H9 (cell line): ENCODE measurements at regions not wholly inside any gene's neighbourhood (a gene's known extent, or its start where the extent isn't known, plus 50 kb on each side); places are given as distances from the start of the nearest gene placed in this dataset.
A peak's percentile ranks its signal among the peaks of the same experiment; 100 is the strongest.

Source experiments
- DNase-seq: peaks from one replicate; pipeline ENCODE4 v3.0.0-alpha.2; 2017
- H2AFZ ChIP-seq: one replicate; pipeline ENCODE4 v1.6.1; 2013; ENCODE audit warnings: mild to moderate bottlenecking, low read length, control low read depth, moderate library complexity
- H2AK5ac ChIP-seq: 2 replicates; pipeline ENCODE4 v1.6.1; 2013; ENCODE audit warnings: low read length, control low read depth, mixed read lengths; ENCODE audit not compliant: insufficient read length
- H2BK120ac ChIP-seq: one replicate; pipeline ENCODE4 v1.6.1; 2013; ENCODE audit warnings: low read depth, mild to moderate bottlenecking, low read length, control low read depth, inconsistent platforms; ENCODE audit not compliant: poor library complexity, severe bottlenecking
- H2BK12ac ChIP-seq: 2 replicates; pipeline ENCODE4 v1.6.1; 2013; ENCODE audit warnings: low read length, control low read depth, mixed read lengths, low read depth; ENCODE audit not compliant: insufficient read length
- H2BK15ac ChIP-seq: 2 replicates; pipeline ENCODE4 v1.6.1; 2013; ENCODE audit warnings: low read depth, low read length, control low read depth
- H2BK20ac ChIP-seq: one replicate; pipeline ENCODE4 v1.6.1; 2013; ENCODE audit warnings: low read depth, mild to moderate bottlenecking, low read length, control low read depth, inconsistent platforms; ENCODE audit not compliant: poor library complexity, severe bottlenecking
- H2BK5ac ChIP-seq: 2 replicates; pipeline ENCODE4 v1.6.1; 2013; ENCODE audit warnings: low read length, control low read depth, mixed read lengths; ENCODE audit not compliant: insufficient read length
- H3K14ac ChIP-seq: 2 replicates; pipeline ENCODE4 v1.6.1; 2013; ENCODE audit warnings: low read length, control low read depth; ENCODE audit not compliant: insufficient read depth
- H3K18ac ChIP-seq: 2 replicates; pipeline ENCODE4 v1.6.1; 2013; ENCODE audit warnings: low read depth, mild to moderate bottlenecking, mixed read lengths, low read length, control low read depth; ENCODE audit not compliant: insufficient read length
- H3K23ac ChIP-seq: 2 replicates; pipeline ENCODE4 v1.6.1; 2013; ENCODE audit warnings: low read length, control low read depth, mixed read lengths, low read depth; ENCODE audit not compliant: insufficient read length
- H3K23me2 ChIP-seq: 2 replicates; pipeline ENCODE4 v1.6.1; 2013; ENCODE audit warnings: low read depth, mild to moderate bottlenecking, mixed read lengths, low read length, control low read depth; ENCODE audit not compliant: insufficient read length, poor library complexity, severe bottlenecking
- H3K27ac ChIP-seq: 2 replicates; pipeline ENCODE4 v1.5.1; 2013; ENCODE audit warnings: low read length, control low read depth, mixed read lengths, low read depth; ENCODE audit not compliant: insufficient read length
- H3K27me3 ChIP-seq: 2 replicates; pipeline ENCODE4 v1.6.1; 2013; ENCODE audit warnings: low read length, control low read depth, inconsistent platforms; ENCODE audit not compliant: insufficient read depth
- H3K4ac ChIP-seq: 2 replicates; pipeline ENCODE4 v1.6.1; 2013; ENCODE audit warnings: low read depth, mild to moderate bottlenecking, control low read depth, inconsistent platforms, low read length, moderate library complexity
- H3K4me1 ChIP-seq: 2 replicates; pipeline ENCODE4 v1.6.1; 2013; ENCODE audit warnings: low read length, control low read depth, inconsistent platforms; ENCODE audit not compliant: insufficient read depth
- H3K4me2 ChIP-seq: 2 replicates; pipeline ENCODE4 v1.6.1; 2013; ENCODE audit warnings: low read length, control low read depth, mixed read lengths; ENCODE audit not compliant: insufficient read length, insufficient read depth
- H3K56ac ChIP-seq: 2 replicates; pipeline ENCODE4 v1.6.1; 2013; ENCODE audit warnings: low read depth, mild to moderate bottlenecking, mixed read lengths, low read length, control low read depth; ENCODE audit not compliant: insufficient read length
- H3K79me1 ChIP-seq: 2 replicates; pipeline ENCODE4 v1.6.1; 2013; ENCODE audit warnings: low read depth, mild to moderate bottlenecking, moderate library complexity, low read length, control low read depth, inconsistent platforms; ENCODE audit not compliant: insufficient read depth, poor library complexity, severe bottlenecking
- H3K79me2 ChIP-seq: 2 replicates; pipeline ENCODE4 v1.6.1; 2013; ENCODE audit warnings: low read length, control low read depth, inconsistent platforms; ENCODE audit not compliant: insufficient read depth
- H3K9ac ChIP-seq: 2 replicates; pipeline ENCODE4 v1.6.1; 2013; ENCODE audit warnings: low read length, control low read depth, mixed read lengths; ENCODE audit not compliant: insufficient read length; ENCODE audit errors: extremely low read depth
- H3K9me3 ChIP-seq: one replicate; pipeline ENCODE4 v1.6.1; 2013; ENCODE audit warnings: low read depth, low read length, inconsistent platforms; ENCODE audit not compliant: control insufficient read depth
- H3T11ph ChIP-seq: one replicate; pipeline ENCODE4 v1.6.1; 2013; ENCODE audit warnings: mild to moderate bottlenecking, low read length, control low read depth, inconsistent platforms
- H4K20me1 ChIP-seq: one replicate; pipeline ENCODE4 v1.6.1; 2013; ENCODE audit not compliant: control insufficient read depth, insufficient read length, insufficient read depth
- H4K5ac ChIP-seq: 2 replicates; pipeline ENCODE4 v1.6.1; 2013; ENCODE audit warnings: low read depth, mild to moderate bottlenecking, mixed read lengths, low read length, control low read depth; ENCODE audit not compliant: insufficient read length
- H4K8ac ChIP-seq: replicated peaks from 2 replicates; pipeline ENCODE4 v1.6.1; 2013; ENCODE audit warnings: low read length, control low read depth, mixed read lengths, low read depth; ENCODE audit not compliant: insufficient read length
- H4K91ac ChIP-seq: 2 replicates; pipeline ENCODE4 v1.6.1; 2013; ENCODE audit warnings: low read depth, mild to moderate bottlenecking, moderate library complexity, mixed read lengths, low read length, control low read depth; ENCODE audit not compliant: insufficient read length
- H3K27ac Mint-ChIP-seq, 3 experiments: 2 replicates in 2 of 3; 3 replicates in 1 of 3; pipeline ENCODE4 v1.8.0; 2020 to 2021; ENCODE audit warnings: mixed read lengths in 3 of 3, mild to moderate bottlenecking in 1 of 3, moderate library complexity in 1 of 3
- H3K27me3 Mint-ChIP-seq: 2 replicates; pipeline ENCODE4 v1.8.0; 2021; ENCODE audit warnings: low read depth, mild to moderate bottlenecking, moderate library complexity, mixed read lengths
- H3K36me3 Mint-ChIP-seq, 3 experiments: 2 replicates in 2 of 3; 3 replicates in 1 of 3; pipeline ENCODE4 v1.8.0; 2020 to 2021; ENCODE audit warnings: low read depth in 3 of 3, mixed read lengths in 3 of 3; ENCODE audit not compliant: insufficient read depth in 1 of 3
- H3K4me1 Mint-ChIP-seq, 2 experiments: 2 replicates each; pipeline ENCODE4 v1.8.0; 2020; ENCODE audit warnings: mixed read lengths in 2 of 2
- H3K4me3 Mint-ChIP-seq, 2 experiments: 2 replicates in 1 of 2; 3 replicates in 1 of 2; pipeline ENCODE4 v1.8.0; 2020 to 2021; ENCODE audit warnings: mild to moderate bottlenecking in 2 of 2, mixed read lengths in 2 of 2, moderate library complexity in 1 of 2
- H3K9me3 Mint-ChIP-seq, 2 experiments: 2 replicates in 1 of 2; 3 replicates in 1 of 2; pipeline ENCODE4 v1.8.0; 2020; ENCODE audit warnings: mild to moderate bottlenecking in 2 of 2, mixed read lengths in 2 of 2, moderate library complexity in 1 of 2
- CTCF ChIP-seq: fragments of 200-600 bp; sonication (generic); conservative IDR thresholded peaks from 3 replicates; pipeline ENCODE4 v1.8.0; 2021; ENCODE audit warnings: antibody characterized with exemption, mild to moderate bottlenecking
- WGBS: extraction: QIAGEN DNeasy Blood & Tissue Kit; methylation state at CpG from one replicate; pipeline ENCODE4 v1.1.7; 2013; ENCODE audit warnings: missing lambda C conversion rate, low lambda C conversion rate, mixed read lengths; ENCODE audit not compliant: insufficient read length; ENCODE audit errors: extremely low coverage; 5-methylcytosine and 5-hydroxymethylcytosine counted together

GRCh38 chr2:153197402-153198386 is 280.9 kb downstream of the RPRM start:
- Histone ChIP-seq H3K27me3 (no peaks in the 10 kb centered on the region), H4K5ac (no peak overlapping the region), H2AK5ac (no peak overlapping the region), H4K8ac (no peak overlapping the region), H2BK15ac (no peak overlapping the region), H3K9ac (no peak overlapping the region), H4K91ac (no peak overlapping the region), H3K18ac (no peak overlapping the region), H3K9me3 (no peaks in the 10 kb centered on the region), H3K4ac (no peak overlapping the region), H3K79me2 (no peaks in the 10 kb centered on the region), H3K56ac (no peak overlapping the region), H2BK12ac (no peak overlapping the region), H3K27ac (no peak overlapping the region), H3K23me2 (no peaks in the 10 kb centered on the region), H2BK20ac (no peak overlapping the region), H3K79me1 (no peaks in the 10 kb centered on the region), H3K4me2 (no peak overlapping the region), H2BK120ac (no peak overlapping the region), H2BK5ac (no peak overlapping the region), H3T11ph (no peak overlapping the region), H3K4me1 (no peaks in the 10 kb centered on the region), H3K14ac (no peak overlapping the region), H2AFZ (no peak overlapping the region), H4K20me1 (no peaks in the 10 kb centered on the region), H3K23ac (no peak overlapping the region)
- no peak overlapping the region for H3K4me3 Mint-ChIP-seq
- H3K9me3 Mint-ChIP-seq = no peaks in the 10 kb centered on the region
- peak; percentile 17; the same call in 1 of the 3 replicates for TF ChIP-seq CTCF
- no peak for DNase-seq
- no peaks in the 10 kb centered on the region; a peak in 1 of 7 replicates for H3K36me3 Mint-ChIP-seq
- no peak overlapping the region for H3K27ac Mint-ChIP-seq
- H3K4me1 Mint-ChIP-seq = peaks cover 6 to 10% of the 10 kb centered on the region in 2 experiments
- no peaks in the 10 kb centered on the region for H3K27me3 Mint-ChIP-seq
- no CpG with 5 or more reads among the region's 11 CpGs for WGBS
